Mesothelial cell of epicardium (in vitro differentiated cells): ENCODE measurements at regions not wholly inside any gene's neighbourhood (a gene's known extent, or its start where the extent isn't known, plus 50 kb on each side); places are given as distances from the start of the nearest gene placed in this dataset.

Source experiments
- DNase-seq, 2 experiments: peaks; one replicate each; pipeline ENCODE4 v3.0.0; 2021; ENCODE audit warnings: low spot score in 2 of 2; ENCODE audit not compliant: unreplicated experiment in 2 of 2
- H3K27ac Mint-ChIP-seq: 2 replicates; pipeline ENCODE4 v1.8.0; 2021; ENCODE audit warnings: mixed read lengths
- H3K27me3 Mint-ChIP-seq: 2 replicates; pipeline ENCODE4 v1.8.0; 2021; ENCODE audit warnings: low read depth, mixed read lengths
- H3K36me3 Mint-ChIP-seq: 2 replicates; pipeline ENCODE4 v1.8.0; 2021; ENCODE audit warnings: mixed read lengths
- H3K4me1 Mint-ChIP-seq: 2 replicates; pipeline ENCODE4 v1.8.0; 2021; ENCODE audit warnings: mixed read lengths
- H3K4me3 Mint-ChIP-seq: 2 replicates; pipeline ENCODE4 v1.8.0; 2021; ENCODE audit warnings: mild to moderate bottlenecking, moderate library complexity, mixed read lengths
- H3K9me3 Mint-ChIP-seq: 2 replicates; pipeline ENCODE4 v1.8.0; 2021; ENCODE audit warnings: mixed read lengths
- CTCF ChIP-seq: fragments of 200-600 bp; sonication (generic); IDR thresholded peaks from one replicate; pipeline ENCODE4 v1.5.0; 2021; ENCODE audit warnings: antibody characterized with exemption; ENCODE audit not compliant: unreplicated experiment

- no peak for TF ChIP-seq CTCF
- H3K4me1 Mint-ChIP-seq, result peaks cover 21% of the 10 kb centered on the region
- peaks cover 2% of the 10 kb centered on the region for H3K27me3 Mint-ChIP-seq
- no peaks in the 10 kb centered on the region for H3K9me3 Mint-ChIP-seq
- H3K27ac Mint-ChIP-seq, result no peak overlapping the region
- no peak for DNase-seq
- H3K4me3 Mint-ChIP-seq, result no peak overlapping the region
- no peaks in the 10 kb centered on the region for H3K36me3 Mint-ChIP-seq
Measured at GRCh38 chr10:9227679-9228365, 1173.3 kb downstream of the GATA3 start.

- H3K27me3 Mint-ChIP-seq, result peaks cover 2% of the 10 kb centered on the region
Measured at GRCh38 chr10:9228771-9229170, 1174.3 kb downstream of the GATA3 start.

GRCh38 chr10:9229702-9230244 lies 1175.3 kb downstream of the GATA3 start:
- Mint-ChIP-seq H3K9me3 (no peaks in the 10 kb centered on the region), H3K4me3 (no peak overlapping the region), H3K4me1 (peaks cover 21% of the 10 kb centered on the region), H3K27ac (no peak overlapping the region), H3K36me3 (no peaks in the 10 kb centered on the region), H3K27me3 (peaks cover 2% of the 10 kb centered on the region)
- no peak for DNase-seq
- no peak for TF ChIP-seq CTCF

More at GRCh38 chr10:9228771-9229170, 1174.3 kb downstream of the GATA3 start:
- Mint-ChIP-seq H3K27ac (no peak overlapping the region), H3K36me3 (no peaks in the 10 kb centered on the region), H3K4me1 (peaks cover 21% of the 10 kb centered on the region), H3K4me3 (no peak overlapping the region), H3K9me3 (no peaks in the 10 kb centered on the region)
- DNase-seq, result no peak
- TF ChIP-seq CTCF, result no peak

GRCh38 chr10:9230625-9231024 lies 1176.1 kb downstream of the GATA3 start:
- DNase-seq, result no peak

GRCh38 chr10:9234191-9234590 lies 1179.7 kb downstream of the GATA3 start:
- peaks cover 2% of the 10 kb centered on the region for H3K27me3 Mint-ChIP-seq
- H3K36me3 Mint-ChIP-seq, result no peaks in the 10 kb centered on the region
- peaks cover 38% of the 10 kb centered on the region for H3K4me1 Mint-ChIP-seq
- no peaks in the 10 kb centered on the region for H3K9me3 Mint-ChIP-seq
- DNase-seq, result no peak
- H3K27ac Mint-ChIP-seq, result no peak overlapping the region
- TF ChIP-seq CTCF, result no peak
- H3K4me3 Mint-ChIP-seq, result no peak overlapping the region

More at GRCh38 chr10:9230625-9231024, 1176.1 kb downstream of the GATA3 start:
- Mint-ChIP-seq H3K4me3 (no peak overlapping the region), H3K9me3 (no peaks in the 10 kb centered on the region), H3K4me1 (peaks cover 21% of the 10 kb centered on the region), H3K27me3 (peaks cover 2% of the 10 kb centered on the region), H3K27ac (no peak overlapping the region), H3K36me3 (no peaks in the 10 kb centered on the region)
- TF ChIP-seq CTCF, result no peak
